Neutrophil (primary cell): ENCODE measurements at regions not wholly inside any gene's neighbourhood (a gene's known extent, or its start where the extent isn't known, plus 50 kb on each side); places are given as distances from the start of the nearest gene placed in this dataset.

Source experiments
- H3K27ac ChIP-seq: fragments of 200-600 bp; sonication (generic); 2 replicates; pipeline ENCODE4 v1.5.1; 2016; ENCODE audit warnings: mild to moderate bottlenecking, moderate library complexity
- H3K27me3 ChIP-seq: fragments of 200-600 bp; sonication (generic); 2 replicates; pipeline ENCODE4 v1.6.0; 2016; ENCODE audit warnings: mild to moderate bottlenecking
- H3K36me3 ChIP-seq: fragments of 200-600 bp; sonication (generic); 2 replicates; pipeline ENCODE4 v1.5.1; 2017
- H3K4me1 ChIP-seq, 2 experiments: fragments of 200-600 bp in 1 of 2; sonication (generic) in 1 of 2; 1 replicate in 1 of 2; 2 replicates in 1 of 2; pipeline versions ENCODE4 v1.5.1 to v1.6.1; 2013 to 2016; ENCODE audit warnings: low read depth in 1 of 2, low read length in 1 of 2, mild to moderate bottlenecking in 1 of 2, moderate library complexity in 1 of 2; ENCODE audit not compliant: control insufficient read depth in 1 of 2, insufficient read depth in 1 of 2
- H3K4me3 ChIP-seq, 2 experiments: fragments of 200-600 bp in 1 of 2; sonication (generic) in 1 of 2; 1 replicate in 1 of 2; 2 replicates in 1 of 2; pipeline ENCODE4 v1.5.1; 2013 to 2016; ENCODE audit warnings: low read depth in 1 of 2, low read length in 1 of 2, mild to moderate bottlenecking in 1 of 2, moderate library complexity in 1 of 2
- H3K9me3 ChIP-seq: fragments of 200-600 bp; sonication (generic); 2 replicates; pipeline ENCODE4 v1.5.1; 2016
- CTCF ChIP-seq: fragments of 200-600 bp; sonication (generic); IDR thresholded peaks from 2 replicates; pipeline ENCODE4 v1.5.1; 2016; ENCODE audit warnings: antibody characterized with exemption

GRCh38 chr12:93272997-93273396, 104.7 kb upstream of the NUDT4 start:
- Histone ChIP-seq H3K27ac (no peak overlapping the region), H3K27me3 (no peaks in the 10 kb centered on the region), H3K4me1 (no peaks in the 10 kb centered on the region), H3K4me3 (no peak overlapping the region), H3K36me3 (no peaks in the 10 kb centered on the region), H3K9me3 (no peaks in the 10 kb centered on the region)
- no peak for TF ChIP-seq CTCF

- no peak for TF ChIP-seq CTCF
- Histone ChIP-seq H3K27ac (no peak overlapping the region), H3K27me3 (no peaks in the 10 kb centered on the region), H3K36me3 (no peaks in the 10 kb centered on the region), H3K9me3 (no peaks in the 10 kb centered on the region), H3K4me3 (no peak overlapping the region), H3K4me1 (no peaks in the 10 kb centered on the region)
Measured at GRCh38 chr12:93273834-93274564, 103.7 kb upstream of the NUDT4 start.

- no peak overlapping the region for H3K27ac ChIP-seq
- no peaks in the 10 kb centered on the region for H3K9me3 ChIP-seq
- no peak overlapping the region for H3K4me3 ChIP-seq
- TF ChIP-seq CTCF = no peak
- no peaks in the 10 kb centered on the region for H3K36me3 ChIP-seq
- no peaks in the 10 kb centered on the region for H3K27me3 ChIP-seq
- H3K4me1 ChIP-seq = no peaks in the 10 kb centered on the region
Measured at GRCh38 chr12:93274937-93275336, 102.8 kb upstream of the NUDT4 start.

- no peaks in the 10 kb centered on the region for H3K4me1 ChIP-seq
- no peaks in the 10 kb centered on the region for H3K36me3 ChIP-seq
- H3K27ac ChIP-seq = no peak overlapping the region
- H3K27me3 ChIP-seq = no peaks in the 10 kb centered on the region
- H3K9me3 ChIP-seq = no peaks in the 10 kb centered on the region
- H3K4me3 ChIP-seq = no peak overlapping the region
- no peak for TF ChIP-seq CTCF
Measured at GRCh38 chr12:93275589-93275988, 102.1 kb upstream of the NUDT4 start.

- Histone ChIP-seq H3K9me3 (no peaks in the 10 kb centered on the region), H3K27ac (no peak overlapping the region), H3K36me3 (no peaks in the 10 kb centered on the region), H3K4me1 (no peaks in the 10 kb centered on the region), H3K27me3 (no peaks in the 10 kb centered on the region), H3K4me3 (no peak overlapping the region)
- no peak for TF ChIP-seq CTCF
Measured at GRCh38 chr12:93279565-93280412, 97.9 kb upstream of the NUDT4 start.
